Germinal center (tissue), 1 donor: ENCODE measurements at regions not wholly inside any gene's neighbourhood (a gene's known extent, or its start where the extent isn't known, plus 50 kb on each side); places are given as distances from the start of the nearest gene placed in this dataset.

ENCODE experiments used
- DNase-seq: peaks from one replicate; pipeline ENCODE4 v3.0.0; 2012; ENCODE audit warnings: mixed read lengths, low spot score

DNA sequence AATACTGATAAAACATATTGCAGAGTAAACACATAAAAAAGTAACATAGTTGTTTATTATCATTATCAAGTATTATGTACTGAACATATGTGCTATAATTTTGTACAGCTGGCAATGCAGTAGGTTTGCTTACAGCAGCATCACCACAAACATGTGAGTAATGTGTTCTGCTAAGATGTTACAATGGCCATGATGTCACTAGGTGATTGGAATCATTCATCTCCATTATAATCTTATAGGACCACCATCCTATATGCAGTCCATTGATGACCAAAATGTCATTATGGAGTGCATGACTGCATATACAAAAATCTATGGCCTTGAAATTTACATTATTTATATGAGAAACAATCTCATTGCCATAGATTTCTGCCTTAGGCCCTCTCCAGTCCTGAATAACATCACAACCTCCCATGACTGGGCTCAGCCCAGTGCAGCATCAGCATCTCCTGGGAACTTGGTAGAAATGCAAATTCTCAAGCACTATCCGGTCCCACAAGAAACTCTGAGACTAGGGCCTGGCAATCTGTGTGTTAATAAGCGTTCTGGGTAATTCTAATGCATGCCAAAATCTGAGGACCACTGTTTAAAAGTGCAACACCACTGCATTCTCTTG lies 352.0 kb upstream of the MARCKS start:
- DNase-seq: no peak

- DNase-seq: no peak
These were observed 348.9 kb upstream of the MARCKS start for GRCh38 chr6:113508249-113508648.

- DNase-seq: no peak
These were observed 346.0 kb upstream of the MARCKS start for GRCh38 chr6:113511100-113511499.

GRCh38 chr6:113512576-113512975 lies 344.6 kb upstream of the MARCKS start:
- DNase-seq: no peak

DNA sequence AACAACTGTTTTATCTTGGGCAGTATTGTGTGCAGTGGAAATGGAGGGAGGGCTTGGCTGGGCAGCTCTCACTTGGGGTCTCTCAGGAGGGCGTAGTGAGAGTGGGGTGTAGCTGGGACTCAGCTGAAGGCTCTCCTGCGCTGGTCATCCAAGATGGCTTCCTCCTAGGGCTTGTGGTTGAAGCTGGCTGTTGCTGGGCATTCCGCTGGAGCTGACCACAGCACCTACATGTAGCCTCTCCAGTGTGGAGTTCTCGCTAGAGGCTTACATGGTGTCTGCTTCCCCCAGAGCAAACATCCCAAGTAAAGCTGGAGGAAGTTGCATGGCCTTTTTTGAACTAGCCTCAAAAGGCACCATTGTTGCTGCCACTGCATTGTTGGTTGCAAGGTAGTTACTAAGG lies 344.1 kb upstream of the MARCKS start:
- no peak for DNase-seq

GRCh38 chr6:113522376-113522775 lies 334.8 kb upstream of the MARCKS start:
- DNase-seq: no peak

DNA sequence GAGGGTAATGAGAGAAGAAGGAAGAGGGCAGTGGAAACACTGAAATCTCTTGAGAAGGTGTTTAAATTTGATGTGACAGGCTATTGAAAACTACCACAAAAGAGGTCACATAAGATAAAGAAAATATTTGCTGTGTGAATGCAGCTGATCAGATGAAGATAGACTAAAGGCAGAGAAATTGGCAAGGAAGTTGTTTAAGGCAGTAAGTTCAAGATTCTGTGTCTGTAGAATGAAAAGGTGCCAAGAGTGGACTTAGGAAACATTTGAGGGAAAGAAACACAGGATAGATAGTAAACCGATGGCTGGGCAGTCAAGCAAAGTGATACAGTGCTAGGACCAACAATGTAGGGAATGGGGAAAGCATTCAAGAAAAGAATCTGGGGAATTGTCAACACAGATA lies 332.3 kb upstream of the MARCKS start:
- DNase-seq: no peak

GRCh38 chr6:113526553-113526952 lies 330.6 kb upstream of the MARCKS start:
- DNase-seq: no peak

DNA sequence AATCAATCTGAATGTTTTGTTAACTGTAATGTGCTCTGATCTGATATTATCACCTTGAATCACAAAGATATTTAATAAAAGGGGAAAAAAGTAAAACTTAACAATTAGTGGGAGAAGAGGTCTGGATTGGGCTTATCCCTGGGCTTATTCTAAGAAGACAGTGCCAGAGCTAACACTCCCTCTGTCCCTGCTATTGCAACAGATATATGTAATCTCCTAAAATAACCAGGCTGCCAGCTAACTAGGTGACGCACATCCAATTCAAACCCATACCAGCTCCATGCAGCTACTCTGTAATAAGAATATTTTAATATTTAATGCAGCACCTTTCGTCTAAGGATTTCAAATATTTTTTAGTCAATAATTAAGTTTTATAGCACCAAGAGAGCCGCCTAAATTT lies 330.1 kb upstream of the MARCKS start:
- no peak for DNase-seq

DNA sequence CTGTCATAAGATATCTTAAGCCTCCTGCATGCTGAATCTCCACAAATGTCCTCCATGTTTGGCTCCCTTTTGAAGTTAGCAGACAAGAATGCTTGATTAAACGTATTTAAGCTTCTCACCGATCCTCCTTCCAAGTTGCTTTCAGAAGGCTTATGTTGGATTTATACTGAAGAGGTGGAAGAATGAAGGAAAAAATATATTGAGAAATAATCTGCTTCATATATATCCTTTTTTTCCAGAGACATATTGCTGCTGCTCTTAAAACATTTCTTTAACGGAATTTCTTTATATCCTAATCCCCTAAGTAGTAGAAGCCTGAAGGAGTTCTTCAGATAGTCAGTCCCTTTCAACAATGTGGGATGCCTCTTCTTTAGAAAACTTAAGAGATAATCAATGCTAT lies 329.0 kb upstream of the MARCKS start:
- DNase-seq: no peak

DNA sequence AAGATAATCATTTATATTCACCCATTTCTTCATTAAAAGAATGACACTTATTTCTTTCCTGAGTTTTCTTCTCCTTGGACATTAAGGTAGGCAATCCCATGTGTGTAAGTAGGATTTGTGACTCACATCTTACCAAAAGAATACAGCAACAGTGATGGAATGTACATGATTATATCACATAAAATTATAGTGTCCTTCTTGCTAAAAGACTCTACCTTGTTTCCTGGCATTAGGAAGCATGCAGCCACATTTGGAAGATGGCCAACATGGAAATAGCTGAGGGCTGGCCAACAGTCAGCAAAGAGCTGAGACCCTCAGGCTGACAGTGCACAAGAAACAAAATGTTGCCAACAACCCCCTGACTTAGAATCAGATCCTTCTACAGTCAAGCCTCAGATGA lies 327.9 kb upstream of the MARCKS start:
- no peak for DNase-seq

DNA sequence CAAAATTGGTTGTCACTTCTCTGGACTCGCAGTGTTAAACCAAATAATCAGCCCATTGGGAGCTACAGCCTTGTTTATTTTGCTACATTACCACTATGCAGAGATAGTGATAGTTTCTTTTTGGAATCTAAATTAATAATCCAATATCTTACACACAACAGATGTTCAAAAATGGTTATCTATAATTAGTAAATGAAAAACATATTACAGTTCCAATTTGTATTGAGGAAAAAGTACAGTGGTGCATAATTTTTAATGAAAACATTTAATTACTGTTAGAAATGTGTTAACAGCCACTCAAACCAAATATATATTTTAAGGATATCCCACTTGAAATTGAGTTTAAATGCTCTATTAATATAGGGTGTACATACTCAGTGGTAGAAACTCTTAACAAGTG lies 327.3 kb upstream of the MARCKS start:
- DNase-seq: no peak

DNA sequence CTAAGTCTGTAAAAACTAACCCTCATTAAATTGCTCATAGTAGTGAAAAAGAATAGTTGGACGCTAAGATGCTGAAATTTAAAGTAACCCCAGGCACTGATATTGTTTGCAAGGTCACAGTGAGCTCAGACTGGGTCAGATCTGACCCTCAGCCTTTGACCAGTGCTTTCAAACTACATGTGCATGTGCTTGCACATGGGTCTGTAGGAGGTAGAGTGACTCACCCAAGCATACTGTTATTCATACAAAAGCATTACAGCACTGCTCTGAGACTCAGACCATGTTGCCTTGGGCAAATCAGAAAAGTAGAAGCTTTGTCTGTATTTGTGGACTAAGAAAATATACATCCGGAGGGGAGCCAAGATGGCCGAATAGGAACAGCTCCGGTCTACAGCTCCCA lies 326.4 kb upstream of the MARCKS start:
- no peak for DNase-seq

DNA sequence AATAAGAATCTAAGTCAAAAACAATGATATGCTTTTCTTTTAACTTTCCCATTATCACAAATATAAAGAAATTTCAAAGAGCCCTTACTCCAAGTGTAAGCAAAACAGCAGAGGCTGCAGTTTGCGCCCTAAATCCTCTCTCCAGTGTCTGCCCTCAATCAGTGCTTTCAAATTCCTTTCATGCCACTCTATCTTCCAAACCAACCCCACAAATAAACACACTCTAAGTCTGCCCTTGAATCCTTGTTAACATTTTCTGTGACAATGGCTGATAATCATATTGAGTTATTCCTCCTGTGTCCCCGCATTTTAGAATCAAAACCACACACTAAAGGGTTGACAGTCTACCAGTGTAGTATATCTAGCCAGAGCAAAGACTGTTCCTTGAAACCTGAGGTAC lies 317.9 kb upstream of the MARCKS start:
- no peak for DNase-seq

GRCh38 chr6:113539623-113540022 lies 317.5 kb upstream of the MARCKS start:
- no peak for DNase-seq

- DNase-seq: no peak
These were observed 316.7 kb upstream of the MARCKS start for GRCh38 chr6:113540466-113540865.

- DNase-seq: no peak
These were observed 306.0 kb upstream of the MARCKS start for GRCh38 chr6:113551168-113551567.

- no peak for DNase-seq
These were observed 300.4 kb upstream of the MARCKS start for GRCh38 chr6:113556775-113557174.

- DNase-seq: no peak
These were observed 298.7 kb upstream of the MARCKS start for GRCh38 chr6:113558431-113558830.

GRCh38 chr6:113558966-113559365 lies 298.2 kb upstream of the MARCKS start:
- DNase-seq: no peak

GRCh38 chr6:113560376-113560775 lies 296.8 kb upstream of the MARCKS start:
- no peak for DNase-seq

GRCh38 chr6:113560908-113561307 lies 296.2 kb upstream of the MARCKS start:
- DNase-seq: no peak

DNA sequence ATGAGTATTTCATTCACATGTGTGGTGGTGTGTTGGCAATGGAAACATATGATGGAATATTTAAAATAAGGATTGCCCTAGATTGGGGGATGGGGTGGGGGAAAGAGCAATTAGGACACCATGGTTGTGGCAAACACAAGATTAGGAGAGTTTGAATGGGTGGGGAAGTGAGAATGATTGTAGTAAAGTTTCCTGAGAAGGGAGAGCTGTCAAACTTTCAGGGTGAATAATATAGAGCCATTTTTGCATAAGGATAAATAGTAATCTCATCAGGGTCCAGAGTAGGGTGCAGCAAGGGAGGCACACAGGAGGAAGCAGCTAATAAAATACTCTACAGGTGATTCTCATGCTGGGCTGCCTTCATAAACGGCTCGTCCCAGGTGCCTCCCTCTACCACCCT lies 294.9 kb upstream of the MARCKS start:
- DNase-seq: peak; percentile 6

DNA sequence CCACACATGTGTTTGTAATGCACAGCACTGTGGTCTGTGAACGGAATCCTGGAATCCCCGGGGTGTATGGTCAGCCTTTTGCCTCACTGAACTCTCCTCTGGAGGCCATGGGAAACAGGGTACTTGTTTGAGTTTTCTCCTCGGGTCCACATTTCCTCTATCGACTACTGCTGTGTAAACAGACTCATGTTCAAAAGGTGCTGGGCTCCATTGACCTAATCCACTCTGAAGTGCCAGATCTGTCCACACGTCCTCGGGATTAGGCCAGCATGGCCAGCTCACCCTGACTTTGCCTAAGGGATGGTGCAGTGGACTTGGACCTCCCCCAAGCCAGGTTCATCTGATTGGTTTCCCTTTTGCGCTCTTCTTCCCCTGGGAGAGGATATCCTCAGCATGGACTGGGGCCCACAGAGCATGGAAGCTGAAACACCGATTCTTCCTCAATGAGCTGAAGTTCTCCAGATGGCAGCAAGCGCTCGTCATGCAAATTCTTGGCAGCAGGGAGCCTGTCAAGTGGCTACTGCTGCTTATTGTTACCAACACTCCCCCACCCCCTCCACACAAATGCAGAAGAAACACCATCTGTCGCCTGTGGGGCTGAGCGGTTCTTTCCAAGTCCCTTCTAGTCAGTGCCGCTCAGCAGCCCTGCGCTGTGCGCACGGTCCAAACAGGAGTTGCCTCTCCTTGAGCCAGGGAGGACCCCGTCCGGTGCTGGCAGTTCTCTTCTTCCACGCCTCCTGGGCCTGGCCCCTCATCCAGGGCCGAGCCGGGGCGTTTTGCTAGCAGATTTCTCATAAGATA lies 292.6 kb upstream of the MARCKS start:
- DNase-seq: peak; percentile 24
